ENCODE measurements at regions not wholly inside any gene's neighbourhood (a gene's known extent, or its start where the extent isn't known, plus 50 kb on each side); places are given as distances from the start of the nearest gene placed in this dataset.

- TF ChIP-seq CTCF (IDR thresholded peaks at IDR 0.05) (no peak), POLR2A (IDR thresholded peaks at IDR 0.05) (no peak)
These were observed 101.6 kb upstream of the MAP4K3 start for GRCh38 chr2:39538718-39539117.
